ENCODE measurements at regions not wholly inside any gene's neighbourhood (a gene's known extent, or its start where the extent isn't known, plus 50 kb on each side); places are given as distances from the start of the nearest gene placed in this dataset.

DNA sequence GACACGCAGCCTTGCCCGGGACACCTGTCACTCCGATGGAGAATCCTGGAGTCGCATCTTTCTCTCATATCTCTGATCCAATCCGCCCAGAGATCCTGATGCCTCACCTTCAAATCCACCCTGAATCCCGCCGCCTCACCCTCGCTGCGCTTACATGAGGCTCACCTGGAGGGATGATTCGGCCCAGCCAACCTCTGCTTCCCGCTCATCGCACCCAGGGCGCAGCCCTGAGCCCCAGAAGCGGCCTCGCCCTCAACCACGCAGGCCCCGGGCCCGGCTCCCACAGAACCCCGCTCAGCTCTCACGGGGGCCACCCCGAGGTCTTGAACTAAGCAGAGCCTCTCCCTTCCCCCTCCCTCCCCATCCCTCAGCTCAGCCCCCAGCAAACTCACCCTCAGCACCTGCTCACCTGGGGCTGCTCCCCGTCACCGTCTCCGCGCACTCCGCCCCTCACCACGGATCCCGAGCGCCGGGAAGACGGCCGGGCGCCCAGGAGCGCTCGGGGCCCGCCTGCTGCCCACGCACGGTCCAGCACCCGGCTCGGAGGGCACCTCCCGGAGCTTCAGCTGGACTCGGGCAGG, 160.0 kb downstream of the NDUFA10 start:
- H3K4me3 ChIP-seq = peak overlapping the region in 1 of 2 donors; percentile 4
- 75 to 78% methylated on average over 38 to 42 of the region's 42 CpGs for WGBS, 2 donors
- H3K4me1 ChIP-seq = no peaks in the 10 kb centered on the region
- H3K27ac ChIP-seq = no peak overlapping the region
- intact Hi-C loops (cut with DNase I; ENCODE audit: low total_unique reads) = no loop called here
- no peak for DNase-seq
- H3K27me3 ChIP-seq = no peaks in the 10 kb centered on the region
- TF ChIP-seq POLR2A (IDR thresholded peaks at IDR 0.05) = no peak
- TF ChIP-seq, protein P1, sequence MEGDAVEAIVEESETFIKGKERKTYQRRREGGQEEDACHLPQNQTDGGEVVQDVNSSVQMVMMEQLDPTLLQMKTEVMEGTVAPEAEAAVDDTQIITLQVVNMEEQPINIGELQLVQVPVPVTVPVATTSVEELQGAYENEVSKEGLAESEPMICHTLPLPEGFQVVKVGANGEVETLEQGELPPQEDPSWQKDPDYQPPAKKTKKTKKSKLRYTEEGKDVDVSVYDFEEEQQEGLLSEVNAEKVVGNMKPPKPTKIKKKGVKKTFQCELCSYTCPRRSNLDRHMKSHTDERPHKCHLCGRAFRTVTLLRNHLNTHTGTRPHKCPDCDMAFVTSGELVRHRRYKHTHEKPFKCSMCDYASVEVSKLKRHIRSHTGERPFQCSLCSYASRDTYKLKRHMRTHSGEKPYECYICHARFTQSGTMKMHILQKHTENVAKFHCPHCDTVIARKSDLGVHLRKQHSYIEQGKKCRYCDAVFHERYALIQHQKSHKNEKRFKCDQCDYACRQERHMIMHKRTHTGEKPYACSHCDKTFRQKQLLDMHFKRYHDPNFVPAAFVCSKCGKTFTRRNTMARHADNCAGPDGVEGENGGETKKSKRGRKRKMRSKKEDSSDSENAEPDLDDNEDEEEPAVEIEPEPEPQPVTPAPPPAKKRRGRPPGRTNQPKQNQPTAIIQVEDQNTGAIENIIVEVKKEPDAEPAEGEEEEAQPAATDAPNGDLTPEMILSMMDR (IDR thresholded peaks at IDR 0.05) = no peak
- H3K36me3 ChIP-seq (ENCODE audit: low read depth, missing control alignments) = no peaks in the 10 kb centered on the region
- H3K9me3 ChIP-seq = no peaks in the 10 kb centered on the region

DNA sequence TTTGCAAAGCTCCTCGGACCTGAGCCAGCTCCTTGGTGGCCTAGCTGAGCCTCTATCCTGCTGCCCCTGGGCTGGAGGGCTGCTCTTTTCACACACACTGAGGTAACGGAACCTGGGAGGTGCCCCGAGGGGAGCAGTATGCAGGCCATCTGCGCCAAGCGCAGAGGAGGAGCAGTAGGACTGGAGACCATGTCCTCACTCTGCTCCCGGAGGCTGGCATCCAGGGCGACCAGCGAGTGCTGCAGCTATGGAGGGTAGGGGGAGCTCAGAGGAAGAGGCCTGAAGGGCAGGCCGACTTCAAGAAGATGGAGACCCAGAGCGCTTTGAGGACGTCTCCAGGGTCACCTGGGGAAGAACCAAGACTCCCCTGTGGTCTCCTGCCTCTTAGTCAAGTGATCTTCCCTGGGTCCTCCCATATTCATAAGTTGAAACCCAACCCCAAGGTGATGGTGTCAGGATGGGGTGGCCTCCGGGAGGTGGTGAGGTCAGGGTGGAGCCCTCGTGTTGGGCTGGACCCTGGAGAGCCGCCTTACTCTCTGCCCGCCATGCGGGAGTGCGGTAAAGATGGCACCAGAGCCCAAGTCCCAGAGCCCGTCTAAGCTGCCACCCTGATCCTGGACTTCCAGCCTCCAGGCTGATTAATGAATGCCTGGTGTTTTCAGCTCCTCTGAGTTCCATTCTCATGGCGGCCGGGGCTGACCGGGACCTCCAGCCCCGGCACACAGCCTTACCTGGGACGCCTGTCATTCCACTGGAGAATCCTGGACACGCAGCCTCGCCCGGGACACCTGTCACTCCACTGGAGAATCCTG, 160.7 kb downstream of the NDUFA10 start:
- Histone ChIP-seq H3K27ac (no peak overlapping the region), H3K9me3 (no peaks in the 10 kb centered on the region), H3K27me3 (no peaks in the 10 kb centered on the region), H3K4me1 (no peaks in the 10 kb centered on the region), H3K36me3 (ENCODE audit: low read depth, missing control alignments) (no peaks in the 10 kb centered on the region), H3K4me3 (no peak overlapping the region)
- 66 to 83% methylated on average over 24 to 26 of the region's 26 CpGs for WGBS, 2 donors
- intact Hi-C loops (cut with DNase I; ENCODE audit: low total_unique reads) = no loop called here
- DNase-seq = peak; percentile 8
- TF ChIP-seq POLR2A (IDR thresholded peaks at IDR 0.05) = no peak
- TF ChIP-seq, protein P1 (IDR thresholded peaks at IDR 0.05) = no peak

DNA sequence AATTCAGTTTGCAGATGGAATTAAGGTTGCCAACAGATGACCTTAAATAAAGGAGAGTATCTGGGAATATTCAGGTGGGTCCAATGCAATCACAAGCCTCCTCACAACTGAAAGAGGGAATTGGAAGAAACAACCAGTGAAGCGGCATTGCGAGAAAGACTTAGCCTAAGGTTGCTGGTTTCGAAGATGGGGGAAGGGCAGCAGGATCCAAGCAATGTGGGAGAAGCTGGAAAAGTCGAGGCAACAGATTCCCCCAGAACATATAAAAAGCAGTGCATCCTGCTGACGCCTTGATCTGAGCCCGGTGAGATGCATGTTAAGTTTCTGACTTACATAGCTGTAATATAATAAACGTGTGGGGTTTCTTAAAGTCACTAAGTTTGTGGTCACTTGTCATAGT, 162.5 kb downstream of the NDUFA10 start:
- no peaks in the 10 kb centered on the region for H3K9me3 ChIP-seq
- H3K36me3 ChIP-seq (ENCODE audit: low read depth, missing control alignments) = no peaks in the 10 kb centered on the region
- no peaks in the 10 kb centered on the region for H3K4me1 ChIP-seq
- H3K4me3 ChIP-seq = no peak overlapping the region
- intact Hi-C loops (cut with DNase I; ENCODE audit: low total_unique reads) = no loop called here
- no peak overlapping the region for H3K27ac ChIP-seq
- no peaks in the 10 kb centered on the region for H3K27me3 ChIP-seq
- peak; percentile 4 for DNase-seq
- 72 to 76% methylated on average over 7 of the region's 7 CpGs for WGBS, 2 donors
- TF ChIP-seq, protein P1 (IDR thresholded peaks at IDR 0.05) = no peak
- TF ChIP-seq POLR2A (IDR thresholded peaks at IDR 0.05) = no peak

DNA sequence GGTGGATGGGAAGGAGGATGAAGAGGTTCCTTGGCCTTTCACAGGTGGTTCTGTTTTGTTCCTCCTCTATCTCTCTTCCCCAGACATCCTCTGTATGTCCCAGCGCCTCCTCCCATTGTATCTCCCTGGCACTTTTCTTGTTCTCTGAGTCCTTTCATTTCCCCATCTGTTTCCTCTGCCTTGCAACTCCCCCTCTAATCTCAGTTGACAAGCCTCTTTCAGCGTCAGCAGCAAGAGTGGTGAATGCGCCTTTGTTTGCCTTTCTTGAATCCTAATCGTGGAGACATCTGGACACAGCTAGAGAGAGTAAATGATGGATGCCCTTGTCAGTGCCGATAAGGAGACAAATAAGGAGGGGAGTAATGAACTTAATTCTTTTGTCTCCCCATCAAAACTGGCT, 167.0 kb downstream of the NDUFA10 start:
- H3K4me1 ChIP-seq = no peaks in the 10 kb centered on the region
- H3K27me3 ChIP-seq = no peaks in the 10 kb centered on the region
- H3K27ac ChIP-seq = no peak overlapping the region
- intact Hi-C loops (cut with DNase I; ENCODE audit: low total_unique reads) = no loop called here
- DNase-seq = peak; percentile 33
- H3K9me3 ChIP-seq = no peaks in the 10 kb centered on the region
- H3K4me3 ChIP-seq = no peak overlapping the region
- TF ChIP-seq, protein P1 (IDR thresholded peaks at IDR 0.05) = no peak
- no peak for TF ChIP-seq POLR2A (IDR thresholded peaks at IDR 0.05)
- WGBS, 2 donors = 48 to 63% methylated on average over 5 of the region's 5 CpGs
- H3K36me3 ChIP-seq (ENCODE audit: low read depth, missing control alignments) = no peaks in the 10 kb centered on the region

Data from testis (tissue), 2 donors.